GM23338 (cell line): ENCODE measurements at regions not wholly inside any gene's neighbourhood (a gene's known extent, or its start where the extent isn't known, plus 50 kb on each side); places are given as distances from the start of the nearest gene placed in this dataset.

Experiments
- ATAC-seq: fragments of 200-7000 bp; cut with Tn5 transposase; 3 replicates; pipeline ENCODE4 v1.9.1; 2020
- DNase-seq: peaks from one replicate; pipeline ENCODE4 v3.0.0-alpha.2; 2015; ENCODE audit warnings: low spot score
- H2AFZ ChIP-seq: fragments of 200-600 bp; sonication (generic); 2 replicates; pipeline ENCODE4 v1.8.0; 2016; ENCODE audit warnings: antibody characterized with exemption, mild to moderate bottlenecking, moderate library complexity
- H3F3A ChIP-seq: fragments of 200-600 bp; sonication (generic); replicated peaks from 2 replicates; pipeline ENCODE4 v1.8.0; 2017; ENCODE audit warnings: antibody characterized with exemption, mixed run types, low read depth
- H3K27ac ChIP-seq: fragments of 200-600 bp; sonication (generic); 2 replicates; pipeline ENCODE4 v1.6.1; 2016; ENCODE audit warnings: low read depth
- H3K27me3 ChIP-seq: fragments of 200-600 bp; sonication (generic); 2 replicates; pipeline ENCODE4 v1.8.0; 2016; ENCODE audit warnings: mild to moderate bottlenecking, mixed run types, moderate library complexity; ENCODE audit not compliant: insufficient read depth
- H3K36me3 ChIP-seq: fragments of 200-600 bp; sonication (generic); 2 replicates; pipeline ENCODE4 v1.8.0; 2016; ENCODE audit warnings: mild to moderate bottlenecking; ENCODE audit not compliant: insufficient read depth
- H3K4me1 ChIP-seq: fragments of 200-600 bp; sonication (generic); 2 replicates; pipeline ENCODE4 v1.8.0; 2016; ENCODE audit warnings: mild to moderate bottlenecking, moderate library complexity; ENCODE audit not compliant: insufficient read depth
- H3K4me2 ChIP-seq: fragments of 200-600 bp; sonication (generic); 2 replicates; pipeline ENCODE4 v1.7.1; 2017; ENCODE audit warnings: mixed run types
- H3K4me3 ChIP-seq: fragments of 200-600 bp; sonication (generic); 2 replicates; pipeline ENCODE4 v1.6.1; 2016; ENCODE audit warnings: mixed run types
- H3K79me2 ChIP-seq: fragments of 200-600 bp; sonication (generic); replicated peaks from 2 replicates; pipeline ENCODE4 v1.8.0; 2017; ENCODE audit warnings: mild to moderate bottlenecking; ENCODE audit not compliant: insufficient read depth
- H3K9me2 ChIP-seq: fragments of 200-600 bp; sonication (generic); 2 replicates; pipeline ENCODE4 v1.8.0; 2017; ENCODE audit not compliant: insufficient read depth
- H4K20me1 ChIP-seq: fragments of 200-600 bp; sonication (generic); replicated peaks from 2 replicates; pipeline ENCODE4 v1.8.0; 2017; ENCODE audit warnings: mild to moderate bottlenecking; ENCODE audit not compliant: insufficient read depth
- H3K27ac Mint-ChIP-seq: 2 replicates; pipeline ENCODE4 v1.8.0; 2020; ENCODE audit warnings: inconsistent platforms, mild to moderate bottlenecking, moderate library complexity, mixed read lengths
- H3K27me3 Mint-ChIP-seq: 3 replicates; pipeline ENCODE4 v1.8.0; 2022; ENCODE audit warnings: low read depth, mild to moderate bottlenecking, moderate library complexity, mixed read lengths, inconsistent platforms; ENCODE audit not compliant: insufficient read depth, poor library complexity
- H3K36me3 Mint-ChIP-seq: 3 replicates; pipeline ENCODE4 v1.8.0; 2021; ENCODE audit warnings: low read depth, mild to moderate bottlenecking, inconsistent platforms, moderate library complexity, mixed read lengths
- H3K4me1 Mint-ChIP-seq: 3 replicates; pipeline ENCODE4 v1.8.0; 2020; ENCODE audit warnings: mild to moderate bottlenecking, inconsistent platforms, mixed read lengths
- H3K4me3 Mint-ChIP-seq: 3 replicates; pipeline ENCODE4 v1.8.0; 2021; ENCODE audit warnings: moderate library complexity, mild to moderate bottlenecking, inconsistent platforms, mixed read lengths
- H3K9me3 Mint-ChIP-seq: 3 replicates; pipeline ENCODE4 v1.8.0; 2020; ENCODE audit warnings: moderate library complexity, mild to moderate bottlenecking, inconsistent platforms, mixed read lengths
- CREB1 ChIP-seq: fragments of 250-450 bp; sonication (Bioruptor Pico); IDR thresholded peaks from 2 replicates; pipeline ENCODE4 v1.5.0; 2020; ENCODE audit warnings: low read depth, mild to moderate bottlenecking, moderate library complexity
- EZH2 ChIP-seq: fragments of 200-600 bp; sonication (generic); IDR thresholded peaks from one replicate; pipeline ENCODE4 v1.8.0; 2017; ENCODE audit warnings: antibody characterized with exemption, mild to moderate bottlenecking, low read depth; ENCODE audit not compliant: unreplicated experiment
- EZH2phosphoT487 ChIP-seq: fragments of 200-600 bp; sonication (generic); IDR thresholded peaks from one replicate; pipeline ENCODE4 v1.8.1; 2018; ENCODE audit warnings: antibody characterized with exemption; ENCODE audit not compliant: unreplicated experiment
- JUNB ChIP-seq: IDR thresholded peaks from one replicate; pipeline ENCODE4 v1.6.1; 2016; ENCODE audit warnings: antibody characterized with exemption; ENCODE audit not compliant: unreplicated experiment
- NANOG ChIP-seq: IDR thresholded peaks from 2 replicates; pipeline ENCODE4 v1.6.1; 2016; ENCODE audit warnings: antibody characterized with exemption, borderline replicate concordance
- POLR2AphosphoS5 ChIP-seq: IDR thresholded peaks from 2 replicates; pipeline ENCODE4 v1.6.1; 2016; ENCODE audit warnings: antibody characterized with exemption, low read depth
- STAT1 ChIP-seq: IDR thresholded peaks from one replicate; pipeline ENCODE4 v1.6.1; 2016; ENCODE audit warnings: antibody characterized with exemption; ENCODE audit not compliant: unreplicated experiment
- ZNF331 ChIP-seq: fragments of 250-450 bp; sonication (Bioruptor Pico); IDR thresholded peaks from 2 replicates; pipeline ENCODE4 v1.5.0; 2020; ENCODE audit warnings: low read depth, mild to moderate bottlenecking, moderate library complexity
- TF ChIP-seq, protein P1 (sequence below): IDR thresholded peaks from 2 replicates; pipeline ENCODE4 v1.6.1; 2016; ENCODE audit warnings: antibody characterized with exemption
- TF ChIP-seq, protein P2 (sequence below), 2 experiments: fragments of 200-600 bp in 1 of 2; sonication (generic) in 1 of 2; conservative IDR thresholded peaks; 2 replicates each; pipeline versions ENCODE4 v1.5.1 to v1.6.1; 2016 to 2017; ENCODE audit warnings: antibody characterized with exemption in 2 of 2, low read depth in 2 of 2, mild to moderate bottlenecking in 2 of 2, moderate library complexity in 1 of 2

DNA sequence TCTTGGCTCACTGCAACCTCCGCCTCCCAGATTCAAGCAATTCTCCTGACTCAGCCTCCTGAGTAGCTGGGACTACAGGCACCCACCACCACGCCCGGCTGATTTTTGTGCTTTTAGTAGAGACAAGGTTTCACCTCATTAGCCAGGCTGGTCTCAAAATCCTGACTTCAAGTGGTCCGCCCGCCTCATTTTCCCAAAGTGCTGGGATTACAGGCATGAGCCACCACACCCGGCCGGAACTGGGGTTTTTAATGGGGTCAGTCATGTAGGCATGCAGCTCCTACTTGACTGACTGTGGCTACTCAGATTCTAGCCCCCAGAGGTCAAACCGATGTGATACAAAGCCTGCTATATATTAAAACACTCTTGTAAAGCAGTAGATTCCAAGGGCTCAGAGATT, 631.7 kb downstream of the MAT2B start:
- no peaks in the 10 kb centered on the region for H3K4me1 ChIP-seq
- peaks cover 12% of the 10 kb centered on the region; the same call in 2 of the 3 replicates for H3K36me3 Mint-ChIP-seq
- DNase-seq (no peak), ATAC-seq (no peak)
- no peaks in the 10 kb centered on the region for H3K27me3 ChIP-seq
- H3K4me3 Mint-ChIP-seq = no peak overlapping the region
- no peak overlapping the region for H3K27ac ChIP-seq
- no peak overlapping the region for H3K4me2 ChIP-seq
- peaks cover 4% of the 10 kb centered on the region; the same call in 1 of the 2 replicates for H3K36me3 ChIP-seq
- peaks cover 18% of the 10 kb centered on the region for H3K9me3 Mint-ChIP-seq
- no peaks in the 10 kb centered on the region for H3K79me2 ChIP-seq
- no peak overlapping the region for H3K4me3 ChIP-seq
- H2AFZ ChIP-seq = no peak overlapping the region; the same call in 1 of the 2 replicates
- no peaks in the 10 kb centered on the region for H3F3A ChIP-seq
- TF ChIP-seq NANOG = no peak
- no peak overlapping the region for H3K27ac Mint-ChIP-seq
- no peaks in the 10 kb centered on the region for H3K27me3 Mint-ChIP-seq
- no peaks in the 10 kb centered on the region for H4K20me1 ChIP-seq
- no peaks in the 10 kb centered on the region for H3K4me1 Mint-ChIP-seq
- H3K9me2 ChIP-seq = 0 out of 2 replicates have a peak, but pooled peaks cover 6% of the 10 kb centered on the region

DNA sequence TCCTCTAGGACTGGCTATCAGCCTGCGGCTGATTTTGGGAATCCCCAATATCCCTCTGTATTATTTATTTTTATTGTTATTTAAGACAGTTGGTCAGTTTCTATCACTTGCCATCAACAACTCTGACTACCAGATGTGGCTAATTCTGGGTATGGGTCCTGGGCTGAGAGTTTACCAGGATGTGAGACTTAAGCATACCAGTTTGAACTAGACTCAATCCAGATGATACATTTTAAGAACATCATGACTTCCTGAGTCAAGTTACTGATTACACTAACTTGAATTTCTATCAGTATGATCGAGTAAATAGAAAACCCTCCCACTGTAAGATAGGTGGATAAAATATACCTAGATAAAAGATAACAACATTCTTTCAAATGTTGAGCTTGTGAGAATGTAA, 634.0 kb downstream of the MAT2B start:
- no peaks in the 10 kb centered on the region for H3K27me3 ChIP-seq
- ATAC-seq (no peak), DNase-seq (no peak)
- Mint-ChIP-seq H3K4me3 (no peak overlapping the region), H3K9me3 (peaks cover 5% of the 10 kb centered on the region; the same call in 1 of the 3 replicates), H3K27me3 (no peaks in the 10 kb centered on the region), H3K27ac (no peak overlapping the region), H3K4me1 (peaks cover 7% of the 10 kb centered on the region; the same call in 1 of the 3 replicates), H3K36me3 (no peaks in the 10 kb centered on the region)
- no peak overlapping the region for H3K4me3 ChIP-seq
- no peak overlapping the region for H2AFZ ChIP-seq
- H3K79me2 ChIP-seq = no peaks in the 10 kb centered on the region
- no peaks in the 10 kb centered on the region for H3F3A ChIP-seq
- H3K27ac ChIP-seq = no peak overlapping the region
- 0 out of 2 replicates have a peak, but pooled peaks cover 6% of the 10 kb centered on the region for H3K9me2 ChIP-seq
- no peak for TF ChIP-seq EZH2phosphoT487
- TF ChIP-seq STAT1 = no peak
- TF ChIP-seq CREB1 (CRISPR knock-in tag) = no peak
- no peak for TF ChIP-seq ZNF331 (CRISPR knock-in tag)
- H3K4me2 ChIP-seq = no peak overlapping the region
- no peaks in the 10 kb centered on the region for H3K4me1 ChIP-seq
- H4K20me1 ChIP-seq = no peaks in the 10 kb centered on the region
- H3K36me3 ChIP-seq = no peaks in the 10 kb centered on the region

DNA sequence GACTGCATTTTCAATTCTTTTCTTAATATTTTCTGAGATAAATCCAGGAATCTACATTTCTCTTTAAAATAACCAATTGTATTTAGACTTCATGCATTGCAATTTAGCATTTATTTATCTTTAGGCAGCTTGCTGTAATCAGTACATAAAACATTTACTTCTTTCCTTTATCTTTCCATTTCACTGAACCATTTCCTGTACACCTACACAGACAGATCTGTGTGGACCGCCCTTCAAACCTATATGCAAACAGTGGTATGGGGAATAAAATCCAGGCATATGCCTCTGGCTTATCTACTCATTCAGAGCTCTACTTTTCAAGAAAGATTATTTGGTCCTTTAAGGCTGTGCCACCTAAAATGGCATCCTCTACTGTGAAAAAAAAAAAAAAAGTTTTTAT, 640.0 kb downstream of the MAT2B start:
- H3K9me3 Mint-ChIP-seq = peaks cover 3% of the 10 kb centered on the region; the same call in 1 of the 3 replicates
- no peak for ATAC-seq
- peak overlapping the region; percentile 63; the same call in 1 of the 2 replicates for H3K27ac Mint-ChIP-seq
- no peaks in the 10 kb centered on the region for H3K27me3 ChIP-seq
- H3K36me3 ChIP-seq = no peaks in the 10 kb centered on the region
- H3K4me3 ChIP-seq = no peak overlapping the region
- H3K4me1 Mint-ChIP-seq = peaks cover 32% of the 10 kb centered on the region
- TF ChIP-seq ZNF331 (CRISPR knock-in tag) (no peak), CREB1 (CRISPR knock-in tag) (no peak)
- no peaks in the 10 kb centered on the region for H3K36me3 Mint-ChIP-seq
- peaks cover 38% of the 10 kb centered on the region for H3K4me1 ChIP-seq
- no peaks in the 10 kb centered on the region for H3K79me2 ChIP-seq
- H3F3A ChIP-seq = no peaks in the 10 kb centered on the region
- H3K27ac ChIP-seq = no peak overlapping the region
- no peaks in the 10 kb centered on the region for H3K27me3 Mint-ChIP-seq
- no peak overlapping the region for H2AFZ ChIP-seq
- H3K4me2 ChIP-seq = no peak overlapping the region
- no peaks in the 10 kb centered on the region for H4K20me1 ChIP-seq
- no peak overlapping the region for H3K4me3 Mint-ChIP-seq
- H3K9me2 ChIP-seq = no peaks in the 10 kb centered on the region
- no peak for DNase-seq

DNA sequence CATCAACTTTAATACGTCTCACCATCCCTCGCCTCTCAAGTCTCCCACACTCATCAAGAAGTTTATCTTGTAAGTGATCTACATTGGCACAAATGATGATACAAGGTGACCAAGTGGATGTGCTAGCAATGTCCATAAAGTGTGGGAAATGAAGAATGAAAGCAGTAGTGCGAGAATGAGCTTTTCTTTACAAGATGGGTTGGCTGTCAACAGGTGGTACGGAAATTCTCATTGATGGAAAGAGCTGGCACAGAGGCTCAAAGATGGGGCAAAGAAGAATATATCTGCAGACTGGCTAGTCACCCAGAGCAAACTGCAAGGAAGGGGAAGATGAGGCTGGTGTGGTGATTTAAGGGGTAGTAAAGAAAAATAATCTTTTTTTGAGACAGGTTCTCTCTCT, 640.8 kb downstream of the MAT2B start:
- ATAC-seq (no peak), DNase-seq (no peak)
- H3K4me3 Mint-ChIP-seq = no peak overlapping the region
- Histone ChIP-seq H3K27me3 (no peaks in the 10 kb centered on the region), H3K79me2 (no peaks in the 10 kb centered on the region), H3K4me3 (no peak overlapping the region), H4K20me1 (no peaks in the 10 kb centered on the region), H3K4me1 (peaks cover 46% of the 10 kb centered on the region), H2AFZ (no peak overlapping the region), H3K36me3 (no peaks in the 10 kb centered on the region), H3K4me2 (no peak overlapping the region), H3F3A (no peaks in the 10 kb centered on the region), H3K27ac (no peak overlapping the region), H3K9me2 (no peaks in the 10 kb centered on the region)
- peaks cover 34% of the 10 kb centered on the region for H3K4me1 Mint-ChIP-seq
- no peaks in the 10 kb centered on the region for H3K36me3 Mint-ChIP-seq
- peaks cover 3% of the 10 kb centered on the region; the same call in 1 of the 3 replicates for H3K9me3 Mint-ChIP-seq
- H3K27ac Mint-ChIP-seq = no peak overlapping the region
- H3K27me3 Mint-ChIP-seq = no peaks in the 10 kb centered on the region
- no peak for TF ChIP-seq POLR2AphosphoS5
- no peak for TF ChIP-seq CREB1 (CRISPR knock-in tag)
- TF ChIP-seq, protein P1, sequence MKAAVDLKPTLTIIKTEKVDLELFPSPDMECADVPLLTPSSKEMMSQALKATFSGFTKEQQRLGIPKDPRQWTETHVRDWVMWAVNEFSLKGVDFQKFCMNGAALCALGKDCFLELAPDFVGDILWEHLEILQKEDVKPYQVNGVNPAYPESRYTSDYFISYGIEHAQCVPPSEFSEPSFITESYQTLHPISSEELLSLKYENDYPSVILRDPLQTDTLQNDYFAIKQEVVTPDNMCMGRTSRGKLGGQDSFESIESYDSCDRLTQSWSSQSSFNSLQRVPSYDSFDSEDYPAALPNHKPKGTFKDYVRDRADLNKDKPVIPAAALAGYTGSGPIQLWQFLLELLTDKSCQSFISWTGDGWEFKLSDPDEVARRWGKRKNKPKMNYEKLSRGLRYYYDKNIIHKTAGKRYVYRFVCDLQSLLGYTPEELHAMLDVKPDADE = no peak
- no peak for TF ChIP-seq JUNB
- TF ChIP-seq ZNF331 (CRISPR knock-in tag) = no peak
- TF ChIP-seq STAT1 = no peak
- TF ChIP-seq EZH2phosphoT487 = no peak
- TF ChIP-seq EZH2 = no peak
- TF ChIP-seq, protein P2, sequence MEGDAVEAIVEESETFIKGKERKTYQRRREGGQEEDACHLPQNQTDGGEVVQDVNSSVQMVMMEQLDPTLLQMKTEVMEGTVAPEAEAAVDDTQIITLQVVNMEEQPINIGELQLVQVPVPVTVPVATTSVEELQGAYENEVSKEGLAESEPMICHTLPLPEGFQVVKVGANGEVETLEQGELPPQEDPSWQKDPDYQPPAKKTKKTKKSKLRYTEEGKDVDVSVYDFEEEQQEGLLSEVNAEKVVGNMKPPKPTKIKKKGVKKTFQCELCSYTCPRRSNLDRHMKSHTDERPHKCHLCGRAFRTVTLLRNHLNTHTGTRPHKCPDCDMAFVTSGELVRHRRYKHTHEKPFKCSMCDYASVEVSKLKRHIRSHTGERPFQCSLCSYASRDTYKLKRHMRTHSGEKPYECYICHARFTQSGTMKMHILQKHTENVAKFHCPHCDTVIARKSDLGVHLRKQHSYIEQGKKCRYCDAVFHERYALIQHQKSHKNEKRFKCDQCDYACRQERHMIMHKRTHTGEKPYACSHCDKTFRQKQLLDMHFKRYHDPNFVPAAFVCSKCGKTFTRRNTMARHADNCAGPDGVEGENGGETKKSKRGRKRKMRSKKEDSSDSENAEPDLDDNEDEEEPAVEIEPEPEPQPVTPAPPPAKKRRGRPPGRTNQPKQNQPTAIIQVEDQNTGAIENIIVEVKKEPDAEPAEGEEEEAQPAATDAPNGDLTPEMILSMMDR (conservative IDR thresholded peaks at IDR 0.05; ENCODE audit: low read depth in 2 of 2) = no peak
